ENCODE measurements at regions not wholly inside any gene's neighbourhood (a gene's known extent, or its start where the extent isn't known, plus 50 kb on each side); places are given as distances from the start of the nearest gene placed in this dataset.

DNA sequence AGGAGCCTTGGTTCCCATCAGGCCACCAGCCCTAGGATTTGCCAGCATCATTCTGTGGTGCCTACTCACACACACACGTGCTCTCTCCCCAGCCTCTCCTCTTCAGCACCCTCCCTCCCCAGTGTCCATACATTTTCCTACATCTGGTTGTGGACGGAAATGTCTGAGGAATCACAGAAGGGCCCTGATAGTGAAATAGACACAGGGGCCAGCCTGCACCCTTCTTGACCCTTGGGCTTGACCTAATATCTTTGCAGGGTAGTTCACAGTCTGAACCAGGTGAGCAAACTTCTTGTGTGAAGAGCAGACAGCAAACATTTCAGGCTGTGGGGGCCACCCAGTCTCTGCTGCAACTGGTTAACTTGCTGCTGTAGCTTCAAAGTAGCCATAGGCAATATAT, 108.5 kb upstream of the NXT1 start (continued):
- TF ChIP-seq, protein P1, sequence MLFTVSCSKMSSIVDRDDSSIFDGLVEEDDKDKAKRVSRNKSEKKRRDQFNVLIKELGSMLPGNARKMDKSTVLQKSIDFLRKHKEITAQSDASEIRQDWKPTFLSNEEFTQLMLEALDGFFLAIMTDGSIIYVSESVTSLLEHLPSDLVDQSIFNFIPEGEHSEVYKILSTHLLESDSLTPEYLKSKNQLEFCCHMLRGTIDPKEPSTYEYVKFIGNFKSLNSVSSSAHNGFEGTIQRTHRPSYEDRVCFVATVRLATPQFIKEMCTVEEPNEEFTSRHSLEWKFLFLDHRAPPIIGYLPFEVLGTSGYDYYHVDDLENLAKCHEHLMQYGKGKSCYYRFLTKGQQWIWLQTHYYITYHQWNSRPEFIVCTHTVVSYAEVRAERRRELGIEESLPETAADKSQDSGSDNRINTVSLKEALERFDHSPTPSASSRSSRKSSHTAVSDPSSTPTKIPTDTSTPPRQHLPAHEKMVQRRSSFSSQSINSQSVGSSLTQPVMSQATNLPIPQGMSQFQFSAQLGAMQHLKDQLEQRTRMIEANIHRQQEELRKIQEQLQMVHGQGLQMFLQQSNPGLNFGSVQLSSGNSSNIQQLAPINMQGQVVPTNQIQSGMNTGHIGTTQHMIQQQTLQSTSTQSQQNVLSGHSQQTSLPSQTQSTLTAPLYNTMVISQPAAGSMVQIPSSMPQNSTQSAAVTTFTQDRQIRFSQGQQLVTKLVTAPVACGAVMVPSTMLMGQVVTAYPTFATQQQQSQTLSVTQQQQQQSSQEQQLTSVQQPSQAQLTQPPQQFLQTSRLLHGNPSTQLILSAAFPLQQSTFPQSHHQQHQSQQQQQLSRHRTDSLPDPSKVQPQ (CRISPR knock-in tag; IDR thresholded peaks at IDR 0.05; ENCODE audit: borderline replicate concordance) = no peak
- TF ChIP-seq ZFP30 (CRISPR knock-in tag; IDR thresholded peaks at IDR 0.05; ENCODE audit: borderline replicate concordance) (no peak), MEF2D (tag; conservative IDR thresholded peaks at IDR 0.05; ENCODE audit: low read depth) (no peak), RFX5 (IDR thresholded peaks at IDR 0.05; ENCODE audit: low read depth, low read length) (no peak)

DNA sequence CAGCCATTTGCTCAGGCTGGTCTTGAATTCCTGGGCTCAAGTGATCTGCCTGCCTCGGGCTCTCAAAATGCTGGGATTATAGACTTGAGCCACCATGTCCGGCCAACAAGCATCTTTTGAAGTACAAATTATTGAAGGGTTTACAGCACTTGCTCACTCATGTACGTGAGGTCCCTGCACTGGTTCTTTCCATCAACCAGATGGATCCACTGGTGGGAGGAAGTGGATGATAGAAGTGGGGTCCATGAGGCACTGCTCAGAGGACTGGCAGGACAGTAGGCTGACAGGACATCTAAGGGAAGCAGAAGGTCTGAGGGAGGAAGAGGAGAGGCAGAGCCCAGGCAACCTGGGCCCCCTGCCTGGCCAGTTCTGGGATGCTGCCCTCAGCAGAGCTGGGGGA, 109.2 kb upstream of the NXT1 start:
- intact Hi-C loops (cut with micrococcal nuclease) = no loop called here
- Histone ChIP-seq H3K36me3 (ENCODE audit: control insufficient read depth, insufficient read depth, low read length) (no peaks in the 10 kb centered on the region), H3K27me3 (ENCODE audit: control insufficient read depth in 2 of 2, insufficient read depth in 2 of 2, low read length in 2 of 2) (no peaks in the 10 kb centered on the region), H3K9ac (ENCODE audit: insufficient read depth in 1 of 2, low read depth in 2 of 2, low read length in 2 of 2) (no peak overlapping the region), H3K4me3 (no peak overlapping the region), H2AFZ (ENCODE audit: low read depth, low read length) (no peak overlapping the region), H3K4me2 (ENCODE audit: insufficient read depth, low read length) (no peak overlapping the region), H3K9me3 (replicated peaks; ENCODE audit: control insufficient read depth, insufficient read depth, low read depth, low read length) (no peaks in the 10 kb centered on the region), H3K79me2 (ENCODE audit: control insufficient read depth, insufficient read depth, low read length) (no peaks in the 10 kb centered on the region), H3K4me1 (replicated peaks in 1 of 2; ENCODE audit: control insufficient read depth in 2 of 2, insufficient read depth in 2 of 2, low read length in 2 of 2) (peaks cover 0 to 5% of the 10 kb centered on the region in 2 experiments; a peak in 3 of 5 replicates), H3K27ac (ENCODE audit: extremely low read depth, low read depth, low read length) (no peak overlapping the region), H4K20me1 (replicated peaks; ENCODE audit: control insufficient read depth, insufficient read depth, low read length) (no peaks in the 10 kb centered on the region), H3K9me1 (ENCODE audit: control insufficient read depth, insufficient read depth, low read length) (no peaks in the 10 kb centered on the region)
- POLR2A ChIA-PET = no interaction called here
- DNase-seq (ENCODE audit: extremely low read depth in 1 of 4, low spot score in 3 of 4) (no peak), ATAC-seq (no peak), FAIRE-seq (no peak)
- 5% methylated on average over 3 of the region's 3 CpGs for WGBS (ENCODE audit: insufficient coverage, low coverage, missing lambda C conversion rate)
- CTCF ChIA-PET (ENCODE audit: low intra/inter-chr PET ratio) = no interaction called here
- no TSS peak for BruUV-seq (replicated peaks)
- in situ Hi-C loops (cut with MboI) = no loop called here
- TF ChIP-seq MLLT1 (IDR thresholded peaks at IDR 0.05) = no peak
- no peak for TF ChIP-seq SAFB2 (IDR thresholded peaks at IDR 0.05; ENCODE audit: borderline replicate concordance, low read depth, low read length, severe bottlenecking)
- no peak for TF ChIP-seq E4F1 (CRISPR knock-in tag; IDR thresholded peaks at IDR 0.05; ENCODE audit: borderline replicate concordance)
- TF ChIP-seq MYNN (IDR thresholded peaks at IDR 0.05) = no peak
- no peak for TF ChIP-seq MYNN (CRISPR knock-in tag; IDR thresholded peaks at IDR 0.05)
